Activated CD4-positive, alpha-beta memory T cell treated with anti-CD3 and anti-CD28 coated beads, Interleukin-2, amount 10 ng/mL, durations not matched to agents 7 days and 5 days (primary cell): ENCODE measurements at regions not wholly inside any gene's neighbourhood (a gene's known extent, or its start where the extent isn't known, plus 50 kb on each side); places are given as distances from the start of the nearest gene placed in this dataset.
"Not testable (repeated sequence)": the region's sequence is repeated elsewhere in the genome, so short reads cannot be mapped to it uniquely, and the experiment has no call there.

Source experiments
- CTCF ChIA-PET: fragments of 350-600 bp; sonication (Branson Sonifier 250); formaldehyde crosslinking; loops from one replicate; lab custom pipeline; 2021; ENCODE audit warnings: antibody characterized with exemption, inconsistent platforms; lab: Charles Lee
- POLR2A ChIA-PET: fragments of 350-600 bp; sonication (Branson Sonifier 250); formaldehyde crosslinking; loops from one replicate; lab custom pipeline; 2021; ENCODE audit warnings: antibody characterized with exemption; lab: Charles Lee
- DNase-seq: peaks from one replicate; pipeline ENCODE4 v3.0.0-alpha.2; 2020
- H3K27ac Mint-ChIP-seq: one replicate; pipeline ENCODE4 v1.8.0; 2021; ENCODE audit warnings: mild to moderate bottlenecking, mixed read lengths
- H3K27me3 Mint-ChIP-seq: one replicate; pipeline ENCODE4 v1.8.0; 2021; ENCODE audit warnings: mixed read lengths
- H3K36me3 Mint-ChIP-seq: one replicate; pipeline ENCODE4 v1.8.0; 2021; ENCODE audit warnings: low read depth, mixed read lengths
- H3K4me1 Mint-ChIP-seq: one replicate; pipeline ENCODE4 v1.8.0; 2021; ENCODE audit warnings: mixed read lengths
- H3K4me3 Mint-ChIP-seq: one replicate; pipeline ENCODE4 v1.8.0; 2021; ENCODE audit warnings: mild to moderate bottlenecking, mixed read lengths
- H3K9me3 Mint-ChIP-seq: one replicate; pipeline ENCODE4 v1.8.0; 2021; ENCODE audit warnings: mixed read lengths

DNA sequence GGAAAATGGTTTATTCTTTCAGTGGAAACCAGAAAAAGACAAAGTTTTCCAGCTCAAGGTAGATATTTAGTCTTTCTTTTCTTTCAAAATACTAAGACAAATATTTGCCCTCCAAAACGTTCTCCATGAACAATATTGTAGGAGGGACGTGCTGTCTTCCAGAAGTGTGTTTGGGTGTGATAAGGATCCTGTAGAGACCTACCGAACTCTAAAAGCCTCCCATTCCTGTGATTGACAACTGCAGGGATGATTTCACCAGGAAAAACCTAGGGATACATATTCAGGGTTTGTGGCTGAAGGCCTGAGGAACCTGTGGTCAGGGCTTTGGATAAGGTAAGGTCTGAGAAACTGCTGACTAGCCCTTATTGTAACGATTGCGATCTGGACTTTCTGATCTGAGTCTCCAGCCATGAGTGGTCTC is 167.1 kb downstream of the ZNF648 start:
- ChIA-PET POLR2A (no interaction called here), CTCF (no interaction called here)
- Mint-ChIP-seq H3K9me3 (no peaks in the 10 kb centered on the region), H3K4me3 (no peak overlapping the region), H3K36me3 (no peaks in the 10 kb centered on the region), H3K4me1 (no peaks in the 10 kb centered on the region), H3K27ac (no peak overlapping the region), H3K27me3 (no peaks in the 10 kb centered on the region)
- no peak for DNase-seq

DNA sequence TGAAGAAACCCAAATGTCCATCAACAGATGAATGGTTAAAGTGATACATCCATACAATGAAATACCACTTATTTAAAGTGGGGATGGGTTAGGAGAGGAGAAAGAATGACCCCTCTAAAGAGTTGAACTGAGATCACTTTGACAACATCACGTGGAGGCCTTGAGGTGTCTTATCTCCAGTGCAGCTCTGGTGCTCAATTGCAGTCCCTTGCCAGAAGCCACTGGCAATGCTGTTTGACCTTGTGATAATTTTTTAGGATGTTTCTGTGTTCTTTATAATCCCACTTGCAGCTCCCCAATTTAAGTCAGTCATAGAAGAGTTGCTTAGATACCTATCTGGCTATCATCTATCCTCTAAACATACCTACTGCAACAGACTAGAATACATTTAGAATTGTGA is 167.6 kb downstream of the ZNF648 start:
- Mint-ChIP-seq H3K9me3 (no peaks in the 10 kb centered on the region), H3K4me1 (no peaks in the 10 kb centered on the region), H3K27me3 (no peaks in the 10 kb centered on the region), H3K4me3 (no peak overlapping the region), H3K27ac (no peak overlapping the region), H3K36me3 (no peaks in the 10 kb centered on the region)
- POLR2A ChIA-PET: no interaction called here
- CTCF ChIA-PET: no interaction called here
- no peak for DNase-seq

DNA sequence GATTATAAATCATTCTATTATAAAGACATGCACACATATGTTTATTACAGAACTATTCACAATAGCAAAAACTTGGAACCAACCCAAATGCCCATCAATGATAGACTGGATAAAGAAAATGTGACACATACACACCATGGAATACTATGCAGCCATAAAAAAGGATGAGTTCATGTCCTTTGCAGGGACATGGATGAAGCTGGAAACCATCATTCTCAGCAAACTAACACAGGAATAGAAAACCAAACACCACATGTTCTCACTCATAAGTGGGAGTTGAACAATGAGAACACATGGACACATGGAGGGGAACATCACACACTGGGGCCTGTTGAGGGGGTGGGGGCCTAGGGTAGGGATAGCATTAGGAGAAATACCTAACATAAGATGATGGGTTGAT is 168.4 kb downstream of the ZNF648 start:
- H3K27ac Mint-ChIP-seq, CTCF ChIA-PET, H3K4me1 Mint-ChIP-seq, POLR2A ChIA-PET, H3K4me3 Mint-ChIP-seq, H3K36me3 Mint-ChIP-seq, H3K9me3 Mint-ChIP-seq, DNase-seq, H3K27me3 Mint-ChIP-seq: not testable (repeated sequence)

DNA sequence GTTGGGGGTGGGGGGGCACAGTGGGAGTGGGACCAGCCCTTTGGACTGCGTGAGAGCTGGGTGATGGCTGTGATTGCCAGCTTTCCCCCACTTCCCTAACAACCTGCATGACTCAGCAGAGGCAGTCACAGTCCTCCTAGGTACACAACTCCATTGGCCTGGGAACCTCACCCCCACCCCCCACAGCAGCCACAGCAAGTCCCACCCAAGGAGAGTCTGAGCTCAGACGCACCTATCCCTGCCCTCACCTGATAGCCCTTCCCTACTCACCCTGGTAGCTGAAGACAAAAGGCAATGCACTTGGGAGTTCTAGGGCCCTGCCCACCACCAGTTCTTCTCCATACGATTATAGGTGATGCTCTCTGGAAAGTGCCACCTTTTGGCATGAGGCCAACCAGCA is 188.9 kb downstream of the ZNF648 start:
- no peak for DNase-seq
- no peak overlapping the region for H3K27ac Mint-ChIP-seq
- CTCF ChIA-PET: no interaction called here
- no peaks in the 10 kb centered on the region for H3K4me1 Mint-ChIP-seq
- peaks cover 5% of the 10 kb centered on the region for H3K27me3 Mint-ChIP-seq
- POLR2A ChIA-PET: no interaction called here
- H3K4me3 Mint-ChIP-seq: no peak overlapping the region
- H3K9me3 Mint-ChIP-seq: peaks cover 2% of the 10 kb centered on the region
- H3K36me3 Mint-ChIP-seq: no peaks in the 10 kb centered on the region

DNA sequence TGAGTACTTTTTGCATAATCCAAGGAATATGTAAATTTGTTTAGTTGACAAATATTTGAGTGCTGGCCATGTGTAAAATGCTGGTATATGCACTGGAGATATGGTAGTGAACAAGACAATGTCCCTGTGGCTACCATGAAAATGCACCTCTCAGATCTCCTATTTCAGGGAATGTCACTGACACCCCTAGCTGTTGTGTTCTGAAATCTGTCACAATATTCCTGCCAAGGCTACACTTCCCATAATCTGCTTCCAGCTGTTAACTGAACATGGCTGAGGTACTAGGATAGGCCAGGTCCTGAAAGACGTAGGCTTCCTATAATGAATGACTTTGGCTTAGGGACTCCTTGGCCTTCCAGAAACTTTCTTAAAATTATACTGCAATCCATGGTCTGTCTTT is 197.8 kb downstream of the ZNF648 start:
- DNase-seq: no peak
- H3K27me3 Mint-ChIP-seq: no peaks in the 10 kb centered on the region
- H3K4me1 Mint-ChIP-seq: no peaks in the 10 kb centered on the region
- no peaks in the 10 kb centered on the region for H3K36me3 Mint-ChIP-seq
- H3K4me3 Mint-ChIP-seq: no peak overlapping the region
- ChIA-PET CTCF (no interaction called here), POLR2A (no interaction called here)
- H3K9me3 Mint-ChIP-seq: no peaks in the 10 kb centered on the region
- no peak overlapping the region for H3K27ac Mint-ChIP-seq

DNA sequence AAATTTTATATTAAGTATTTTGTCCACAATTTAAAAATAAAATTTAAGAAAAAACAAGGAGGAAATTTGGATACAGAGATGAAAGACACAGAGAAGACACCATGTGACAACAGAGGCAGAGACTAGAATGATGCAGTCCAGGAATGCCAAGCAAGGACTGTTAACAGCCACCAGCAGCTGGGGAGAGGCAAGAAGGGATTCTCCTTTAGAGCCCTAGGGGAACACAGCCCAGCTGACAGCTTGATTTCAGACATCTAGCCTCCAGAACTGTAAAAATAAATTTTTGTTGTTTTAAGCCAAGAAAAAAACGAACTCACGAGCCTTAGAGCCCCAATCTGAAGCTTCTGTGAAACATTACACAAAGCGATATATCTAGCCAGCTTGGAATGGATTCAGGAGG is 198.5 kb downstream of the ZNF648 start:
- Mint-ChIP-seq H3K27me3 (no peaks in the 10 kb centered on the region), H3K4me1 (no peaks in the 10 kb centered on the region), H3K9me3 (no peaks in the 10 kb centered on the region), H3K4me3 (no peak overlapping the region), H3K36me3 (no peaks in the 10 kb centered on the region), H3K27ac (no peak overlapping the region)
- no peak for DNase-seq
- ChIA-PET CTCF (no interaction called here), POLR2A (no interaction called here)

DNA sequence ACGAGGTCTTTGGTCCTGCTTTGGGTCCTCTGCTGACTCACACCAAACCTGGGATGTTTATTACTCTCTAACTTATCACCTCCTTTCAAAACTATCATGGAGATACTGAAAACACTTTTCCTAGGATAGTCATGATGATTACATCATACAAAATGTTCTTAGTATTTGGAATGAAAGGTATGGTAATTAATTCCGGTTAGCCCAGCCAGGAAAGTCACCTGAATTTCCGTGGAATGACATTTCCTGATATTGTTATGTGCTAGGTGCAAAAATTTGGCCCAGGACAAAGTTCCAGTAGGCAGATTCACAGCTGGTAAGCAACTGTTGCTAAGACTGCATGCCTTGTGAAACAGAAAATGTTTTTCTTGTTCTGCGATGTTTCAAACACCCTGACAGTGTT is 203.4 kb downstream of the ZNF648 start:
- H3K4me1 Mint-ChIP-seq: no peaks in the 10 kb centered on the region
- H3K4me3 Mint-ChIP-seq: no peak overlapping the region
- H3K9me3 Mint-ChIP-seq: no peaks in the 10 kb centered on the region
- peaks cover 3% of the 10 kb centered on the region for H3K27me3 Mint-ChIP-seq
- no peak for DNase-seq
- CTCF ChIA-PET: no interaction called here
- no peaks in the 10 kb centered on the region for H3K36me3 Mint-ChIP-seq
- POLR2A ChIA-PET: no interaction called here
- H3K27ac Mint-ChIP-seq: no peak overlapping the region
